Upper lobe of right lung (tissue), 1 donor: ENCODE measurements at regions not wholly inside any gene's neighbourhood (a gene's known extent, or its start where the extent isn't known, plus 50 kb on each side); places are given as distances from the start of the nearest gene placed in this dataset.

Source experiments
- ATAC-seq: fragments of 200-7000 bp; cut with Tn5 transposase; one replicate; pipeline ENCODE4 v1.9.1; 2020; ENCODE audit warnings: mild to moderate bottlenecking, moderate library complexity
- DNase-seq: peaks from one replicate; pipeline ENCODE4 v3.0.0-alpha.2; 2020
- H3K27ac ChIP-seq: fragments of 200-600 bp; one replicate; pipeline ENCODE4 v1.8.0; 2022
- H3K27me3 ChIP-seq: fragments of 200-600 bp; one replicate; pipeline ENCODE4 v1.8.0; 2022; ENCODE audit warnings: mild to moderate bottlenecking
- H3K36me3 ChIP-seq: fragments of 200-600 bp; one replicate; pipeline ENCODE4 v1.8.0; 2022
- H3K4me1 ChIP-seq: fragments of 200-600 bp; one replicate; pipeline ENCODE4 v1.8.0; 2022
- H3K4me3 ChIP-seq: fragments of 200-600 bp; one replicate; pipeline ENCODE4 v1.8.0; 2022; ENCODE audit warnings: mild to moderate bottlenecking
- H3K9me3 ChIP-seq: fragments of 200-600 bp; one replicate; pipeline ENCODE4 v1.8.0; 2022
- CTCF ChIP-seq: fragments of 200-600 bp; IDR thresholded peaks from one replicate; pipeline ENCODE4 v1.8.0; 2022; ENCODE audit warnings: antibody characterized with exemption
- intact Hi-C: fragments of 100-400 bp; cut with DNase I; formaldehyde crosslinking; loops from one replicate; pipeline ENCODE4 v1.11.0; 2022
- donor health status: DM: no; HTN: yes; CAD: no; lungs with severe emphysema.

DNA sequence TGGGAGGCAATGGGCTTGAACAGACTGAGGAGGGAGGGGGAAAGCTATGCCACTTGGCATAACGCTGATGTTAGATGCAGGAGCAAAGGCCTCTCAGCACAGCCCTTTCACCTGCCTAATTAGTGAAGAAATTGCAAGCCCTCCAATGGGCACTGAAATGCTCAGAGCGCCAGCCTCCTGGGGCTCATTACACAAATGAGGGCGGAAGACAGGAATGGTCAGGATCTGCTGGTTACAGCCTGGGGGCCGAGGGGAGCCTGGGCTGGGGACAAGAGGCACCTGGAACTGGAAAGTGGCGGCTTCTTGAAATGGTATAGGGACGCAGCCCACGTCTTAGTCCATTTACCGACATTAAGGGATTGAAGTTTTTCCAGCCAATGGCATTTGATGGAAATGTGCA lies 50.2 kb upstream of the PLET1 start:
- H3K27me3 ChIP-seq: no peaks in the 10 kb centered on the region
- no peaks in the 10 kb centered on the region for H3K36me3 ChIP-seq
- TF ChIP-seq CTCF: no peak
- intact Hi-C loops: no loop called here
- H3K4me1 ChIP-seq: no peaks in the 10 kb centered on the region
- H3K9me3 ChIP-seq: no peaks in the 10 kb centered on the region
- DNase-seq (no peak), ATAC-seq (no peak)
- H3K4me3 ChIP-seq: no peak overlapping the region
- no peak overlapping the region for H3K27ac ChIP-seq

- DNase-seq (no peak), ATAC-seq (no peak)
- H3K4me3 ChIP-seq: no peak overlapping the region
- peaks cover 10% of the 10 kb centered on the region for H3K4me1 ChIP-seq
- H3K27me3 ChIP-seq: no peaks in the 10 kb centered on the region
- no peaks in the 10 kb centered on the region for H3K36me3 ChIP-seq
- H3K27ac ChIP-seq: no peak overlapping the region
- no peaks in the 10 kb centered on the region for H3K9me3 ChIP-seq
- no peak for TF ChIP-seq CTCF
- intact Hi-C loops: no loop called here
These were observed 54.5 kb upstream of the PLET1 start for GRCh38 chr11:112315057-112315720.

- Histone ChIP-seq H3K27me3 (no peaks in the 10 kb centered on the region), H3K4me1 (peaks cover 19% of the 10 kb centered on the region), H3K9me3 (no peaks in the 10 kb centered on the region), H3K27ac (no peak overlapping the region), H3K36me3 (no peaks in the 10 kb centered on the region), H3K4me3 (no peak overlapping the region)
- ATAC-seq: peak; percentile 32
- no peak for DNase-seq
- intact Hi-C loops: no loop called here
- TF ChIP-seq CTCF: no peak
These were observed 55.4 kb upstream of the PLET1 start for GRCh38 chr11:112315861-112316739.

- H3K27me3 ChIP-seq: no peaks in the 10 kb centered on the region
- no peak for TF ChIP-seq CTCF
- no peaks in the 10 kb centered on the region for H3K36me3 ChIP-seq
- DNase-seq (no peak), ATAC-seq (no peak)
- H3K27ac ChIP-seq: no peak overlapping the region
- H3K4me1 ChIP-seq: peaks cover 28% of the 10 kb centered on the region
- intact Hi-C loops: no loop called here
- no peaks in the 10 kb centered on the region for H3K9me3 ChIP-seq
- H3K4me3 ChIP-seq: no peak overlapping the region
These were observed 56.3 kb upstream of the PLET1 start for GRCh38 chr11:112316971-112317370.

DNA sequence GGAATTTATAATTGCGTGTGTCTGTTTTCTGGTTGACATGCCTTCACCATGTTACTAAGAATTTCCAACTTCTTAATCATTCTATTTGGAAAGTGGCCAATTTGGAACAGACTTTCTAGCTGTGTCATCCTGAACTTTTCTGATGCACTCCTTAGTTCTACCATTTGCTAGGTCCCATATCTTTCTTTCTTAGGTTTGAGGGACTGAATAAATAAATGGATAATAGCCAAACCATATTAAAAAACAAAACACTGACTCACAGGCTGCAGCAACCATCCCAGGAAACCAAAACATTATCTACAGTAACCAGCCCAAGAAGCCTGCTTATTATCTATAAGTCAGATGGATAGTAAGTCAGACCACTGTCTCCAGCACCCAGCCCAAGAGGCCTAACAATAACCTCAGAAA lies 57.5 kb upstream of the PLET1 start:
- Histone ChIP-seq H3K9me3 (no peaks in the 10 kb centered on the region), H3K27ac (no peak overlapping the region), H3K27me3 (no peaks in the 10 kb centered on the region), H3K36me3 (no peaks in the 10 kb centered on the region), H3K4me3 (no peak overlapping the region), H3K4me1 (peaks cover 33% of the 10 kb centered on the region)
- intact Hi-C loops: no loop called here
- DNase-seq (no peak), ATAC-seq (no peak)
- no peak for TF ChIP-seq CTCF
